ENCODE measurements at regions not wholly inside any gene's neighbourhood (a gene's known extent, or its start where the extent isn't known, plus 50 kb on each side); places are given as distances from the start of the nearest gene placed in this dataset.

GRCh38 chr20:56698297-56698696 is 69.2 kb downstream of the TFAP2C start:
- TF ChIP-seq, protein P1, sequence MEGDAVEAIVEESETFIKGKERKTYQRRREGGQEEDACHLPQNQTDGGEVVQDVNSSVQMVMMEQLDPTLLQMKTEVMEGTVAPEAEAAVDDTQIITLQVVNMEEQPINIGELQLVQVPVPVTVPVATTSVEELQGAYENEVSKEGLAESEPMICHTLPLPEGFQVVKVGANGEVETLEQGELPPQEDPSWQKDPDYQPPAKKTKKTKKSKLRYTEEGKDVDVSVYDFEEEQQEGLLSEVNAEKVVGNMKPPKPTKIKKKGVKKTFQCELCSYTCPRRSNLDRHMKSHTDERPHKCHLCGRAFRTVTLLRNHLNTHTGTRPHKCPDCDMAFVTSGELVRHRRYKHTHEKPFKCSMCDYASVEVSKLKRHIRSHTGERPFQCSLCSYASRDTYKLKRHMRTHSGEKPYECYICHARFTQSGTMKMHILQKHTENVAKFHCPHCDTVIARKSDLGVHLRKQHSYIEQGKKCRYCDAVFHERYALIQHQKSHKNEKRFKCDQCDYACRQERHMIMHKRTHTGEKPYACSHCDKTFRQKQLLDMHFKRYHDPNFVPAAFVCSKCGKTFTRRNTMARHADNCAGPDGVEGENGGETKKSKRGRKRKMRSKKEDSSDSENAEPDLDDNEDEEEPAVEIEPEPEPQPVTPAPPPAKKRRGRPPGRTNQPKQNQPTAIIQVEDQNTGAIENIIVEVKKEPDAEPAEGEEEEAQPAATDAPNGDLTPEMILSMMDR (IDR thresholded peaks at IDR 0.05; ENCODE audit: low read length): no peak
- no peak for TF ChIP-seq EZH2 (IDR thresholded peaks at IDR 0.05; ENCODE audit: borderline replicate concordance, low read length)
- H3K79me2 ChIP-seq (ENCODE audit: insufficient read depth, low read length): no peaks in the 10 kb centered on the region
- H3K9ac ChIP-seq (ENCODE audit: low read length): no peak overlapping the region
- no peak overlapping the region for H3K27ac ChIP-seq (ENCODE audit: low read depth, low read length, poor library complexity, severe bottlenecking)
- H3K36me3 ChIP-seq (ENCODE audit: insufficient read depth, low read length): no peaks in the 10 kb centered on the region
- no peaks in the 10 kb centered on the region for H3K4me1 ChIP-seq (ENCODE audit: insufficient read depth, low read length, severe bottlenecking)
- 0 out of 2 replicates have a peak, but pooled peaks cover 7% of the 10 kb centered on the region for H3K27me3 ChIP-seq (ENCODE audit: insufficient read depth, low read length)
- no peak overlapping the region for H3K4me2 ChIP-seq (ENCODE audit: low read length)
- H3K4me3 ChIP-seq (ENCODE audit: low read depth, low read length, poor library complexity, severe bottlenecking): no peak overlapping the region
- no peak overlapping the region for H2AFZ ChIP-seq (ENCODE audit: low read length)
- no peaks in the 10 kb centered on the region for H3F3A ChIP-seq (ENCODE audit: insufficient read depth, low read length)
- H3K9me3 ChIP-seq (ENCODE audit: low read length): no peaks in the 10 kb centered on the region
- H3K9me2 ChIP-seq (ENCODE audit: low read depth, low read length): no peaks in the 10 kb centered on the region
- H4K20me1 ChIP-seq (ENCODE audit: insufficient read depth, low read length): no peaks in the 10 kb centered on the region

DNA sequence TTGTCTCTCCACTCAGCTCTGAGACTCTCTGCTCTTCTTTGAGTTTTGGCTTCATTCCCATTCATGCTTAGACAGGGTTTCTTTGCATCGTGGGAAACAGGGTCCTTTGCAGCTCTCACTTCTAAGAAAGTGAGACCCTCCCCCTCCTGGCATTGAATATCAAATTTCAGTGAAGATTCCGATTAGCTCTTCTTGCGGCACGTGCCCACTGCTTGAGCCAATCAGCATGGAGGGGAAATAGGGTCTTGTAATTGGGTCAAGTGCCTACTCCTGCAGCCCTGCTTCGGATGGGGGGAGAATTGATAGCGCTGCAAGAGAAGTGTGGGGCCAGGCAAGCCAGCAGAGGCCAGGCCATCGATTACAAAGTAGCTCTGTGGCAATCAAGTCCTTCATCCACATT is 69.6 kb downstream of the TFAP2C start:
- H3K9ac ChIP-seq (ENCODE audit: low read length): no peak overlapping the region
- H3K79me2 ChIP-seq (ENCODE audit: insufficient read depth, low read length): no peaks in the 10 kb centered on the region
- no peaks in the 10 kb centered on the region for H3K9me2 ChIP-seq (ENCODE audit: low read depth, low read length)
- no peaks in the 10 kb centered on the region for H3K4me1 ChIP-seq (ENCODE audit: insufficient read depth, low read length, severe bottlenecking)
- no peaks in the 10 kb centered on the region for H3K9me3 ChIP-seq (ENCODE audit: low read length)
- H3K4me2 ChIP-seq (ENCODE audit: low read length): no peak overlapping the region
- H3K36me3 ChIP-seq (ENCODE audit: insufficient read depth, low read length): no peaks in the 10 kb centered on the region
- H3K4me3 ChIP-seq (ENCODE audit: low read depth, low read length, poor library complexity, severe bottlenecking): no peak overlapping the region
- 0 out of 2 replicates have a peak, but pooled peaks cover 7% of the 10 kb centered on the region for H3K27me3 ChIP-seq (ENCODE audit: insufficient read depth, low read length)
- no peaks in the 10 kb centered on the region for H4K20me1 ChIP-seq (ENCODE audit: insufficient read depth, low read length)
- H3F3A ChIP-seq (ENCODE audit: insufficient read depth, low read length): no peaks in the 10 kb centered on the region
- no peak overlapping the region for H2AFZ ChIP-seq (ENCODE audit: low read length)
- TF ChIP-seq, protein P1 (IDR thresholded peaks at IDR 0.05; ENCODE audit: low read length): no peak
- no peak for TF ChIP-seq EZH2 (IDR thresholded peaks at IDR 0.05; ENCODE audit: borderline replicate concordance, low read length)
- H3K27ac ChIP-seq (ENCODE audit: low read depth, low read length, poor library complexity, severe bottlenecking): no peak overlapping the region

DNA sequence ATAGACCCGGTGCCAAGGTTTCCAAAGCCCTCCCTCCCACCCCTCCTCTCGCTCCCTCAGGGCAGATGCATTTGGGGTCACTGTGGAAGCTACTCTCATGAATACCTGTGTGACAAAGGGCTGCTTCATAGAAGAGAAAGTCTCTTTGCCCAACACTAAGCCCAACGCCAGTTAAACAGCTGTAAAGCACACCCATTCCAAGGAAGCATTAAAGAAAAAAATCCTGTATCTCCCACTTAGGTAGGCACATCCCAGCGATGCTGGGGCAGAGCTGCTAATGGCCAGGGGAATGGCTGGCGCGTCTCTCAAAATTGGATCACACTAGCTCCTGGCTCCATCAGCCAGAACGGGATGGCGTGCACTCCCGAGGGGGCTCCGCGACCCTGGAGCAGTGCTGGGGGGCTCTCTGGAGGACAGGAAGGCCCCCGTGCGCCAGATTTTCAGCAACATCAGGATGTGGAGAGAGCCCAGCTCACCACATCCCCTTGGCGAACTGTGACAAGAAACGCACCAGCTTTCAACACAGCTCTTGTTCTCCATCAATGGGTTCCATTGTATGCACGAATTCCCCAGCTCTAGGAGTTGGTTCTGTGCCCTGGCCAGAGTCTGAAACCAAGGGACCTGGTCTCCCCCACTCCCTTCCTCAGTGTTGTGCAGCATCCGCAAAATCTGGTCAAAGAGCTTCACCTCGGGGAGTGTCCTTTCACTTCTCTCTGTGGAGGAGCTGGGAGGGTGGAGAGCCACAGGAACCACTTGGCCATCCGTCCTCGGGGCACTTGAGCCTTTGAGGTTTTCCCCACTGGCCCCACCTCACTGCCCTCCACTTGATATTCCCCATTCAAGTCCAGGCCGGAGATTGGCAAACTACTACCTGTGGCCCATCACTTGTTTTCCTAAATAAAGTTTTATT is 74.1 kb downstream of the TFAP2C start:
- no peak overlapping the region for H3K4me2 ChIP-seq (ENCODE audit: low read length)

More for the DNA sequence above, 74.1 kb downstream of the TFAP2C start:
- Histone ChIP-seq H3K27ac (ENCODE audit: low read depth, low read length, poor library complexity, severe bottlenecking) (no peak overlapping the region), H3K79me2 (ENCODE audit: insufficient read depth, low read length) (no peaks in the 10 kb centered on the region), H3K4me3 (ENCODE audit: low read depth, low read length, poor library complexity, severe bottlenecking) (no peak overlapping the region), H3K4me1 (ENCODE audit: insufficient read depth, low read length, severe bottlenecking) (no peaks in the 10 kb centered on the region), H3K36me3 (ENCODE audit: insufficient read depth, low read length) (no peaks in the 10 kb centered on the region), H4K20me1 (ENCODE audit: insufficient read depth, low read length) (no peaks in the 10 kb centered on the region), H3K9me3 (ENCODE audit: low read length) (no peaks in the 10 kb centered on the region), H3K27me3 (ENCODE audit: insufficient read depth, low read length) (0 out of 2 replicates have a peak, but pooled peaks cover 3% of the 10 kb centered on the region), H3F3A (ENCODE audit: insufficient read depth, low read length) (no peaks in the 10 kb centered on the region), H2AFZ (ENCODE audit: low read length) (no peak overlapping the region), H3K9me2 (ENCODE audit: low read depth, low read length) (no peaks in the 10 kb centered on the region), H3K9ac (ENCODE audit: low read length) (no peak overlapping the region)
- TF ChIP-seq EZH2 (IDR thresholded peaks at IDR 0.05; ENCODE audit: borderline replicate concordance, low read length): no peak
- TF ChIP-seq, protein P1 (IDR thresholded peaks at IDR 0.05; ENCODE audit: low read length): no peak
